HepG2 (cell line): ENCODE measurements at regions not wholly inside any gene's neighbourhood (a gene's known extent, or its start where the extent isn't known, plus 50 kb on each side); places are given as distances from the start of the nearest gene placed in this dataset.

Experiments used
- NR2F6 ChIP-seq, 2 experiments: IDR thresholded peaks; 2 replicates each; pipeline ENCODE4 v1.6.1; 2016; ENCODE audit warnings: antibody characterized with exemption in 1 of 2, mild to moderate bottlenecking in 1 of 2
- TEAD2 ChIP-seq: sonication (generic); formaldehyde crosslinking; IDR thresholded peaks from 2 replicates; pipeline ENCODE4 v1.9.0; 2021; ENCODE audit warnings: missing genetic modification reagents
- ZNF350 ChIP-seq: sonication (generic); formaldehyde crosslinking; IDR thresholded peaks from 2 replicates; pipeline ENCODE4 v1.4.0; 2020; ENCODE audit warnings: mild to moderate bottlenecking, low read depth, missing genetic modification reagents, borderline replicate concordance
- ZNF431 ChIP-seq: sonication (generic); formaldehyde crosslinking; IDR thresholded peaks from 2 replicates; pipeline ENCODE4 v1.9.0; 2022; ENCODE audit warnings: missing genetic modification reagents, low read depth, mild to moderate bottlenecking, borderline replicate concordance
- ZNF44 ChIP-seq: sonication (generic); formaldehyde crosslinking; IDR thresholded peaks from 2 replicates; pipeline ENCODE4 v1.5.1; 2020; ENCODE audit warnings: mild to moderate bottlenecking, missing genetic modification reagents
- ZNF790 ChIP-seq: sonication (generic); formaldehyde crosslinking; IDR thresholded peaks from 2 replicates; pipeline ENCODE4 v1.8.0; 2022; ENCODE audit warnings: missing genetic modification reagents, mild to moderate bottlenecking, borderline replicate concordance
- TF ChIP-seq, protein P1 (sequence below): sonication (generic); formaldehyde crosslinking; IDR thresholded peaks from 2 replicates; pipeline ENCODE4 v1.5.0; 2020; ENCODE audit warnings: mild to moderate bottlenecking, missing genetic modification reagents, borderline replicate concordance
- TF ChIP-seq, protein P2 (sequence below): sonication (generic); formaldehyde crosslinking; IDR thresholded peaks from 2 replicates; pipeline ENCODE4 v1.8.1; 2023; ENCODE audit warnings: missing genetic modification reagents, inconsistent platforms, borderline replicate concordance
- TF ChIP-seq, protein P3 (sequence below), 2 experiments: fragments of 450-650 bp in 1 of 2; sonication (generic) in 1 of 2; formaldehyde crosslinking; IDR thresholded peaks; 2 replicates each; pipeline versions ENCODE4 v1.5.0 to v1.8.0; 2020 to 2022; ENCODE audit warnings: mild to moderate bottlenecking in 1 of 2, missing genetic modification reagents in 1 of 2

DNA sequence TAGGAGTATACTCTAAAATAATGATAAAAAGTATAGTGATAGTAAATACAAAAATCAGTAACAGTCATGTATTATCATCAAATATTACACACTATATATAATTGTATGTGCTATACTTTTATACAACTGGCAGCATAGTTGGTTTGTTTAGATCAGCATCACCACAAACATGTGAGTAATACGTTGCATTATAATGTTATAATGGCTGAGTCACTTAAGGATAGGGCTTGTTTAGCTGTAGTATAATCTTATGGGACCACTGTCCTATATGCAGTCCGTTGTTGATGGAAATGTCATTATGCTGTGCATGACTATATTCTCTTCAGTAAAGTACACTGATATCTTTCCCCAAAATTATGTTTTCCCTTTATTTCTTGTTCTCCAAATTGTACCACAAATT, 92.8 kb downstream of the LYPLAL1 start (continued):
- TF ChIP-seq, protein P1, sequence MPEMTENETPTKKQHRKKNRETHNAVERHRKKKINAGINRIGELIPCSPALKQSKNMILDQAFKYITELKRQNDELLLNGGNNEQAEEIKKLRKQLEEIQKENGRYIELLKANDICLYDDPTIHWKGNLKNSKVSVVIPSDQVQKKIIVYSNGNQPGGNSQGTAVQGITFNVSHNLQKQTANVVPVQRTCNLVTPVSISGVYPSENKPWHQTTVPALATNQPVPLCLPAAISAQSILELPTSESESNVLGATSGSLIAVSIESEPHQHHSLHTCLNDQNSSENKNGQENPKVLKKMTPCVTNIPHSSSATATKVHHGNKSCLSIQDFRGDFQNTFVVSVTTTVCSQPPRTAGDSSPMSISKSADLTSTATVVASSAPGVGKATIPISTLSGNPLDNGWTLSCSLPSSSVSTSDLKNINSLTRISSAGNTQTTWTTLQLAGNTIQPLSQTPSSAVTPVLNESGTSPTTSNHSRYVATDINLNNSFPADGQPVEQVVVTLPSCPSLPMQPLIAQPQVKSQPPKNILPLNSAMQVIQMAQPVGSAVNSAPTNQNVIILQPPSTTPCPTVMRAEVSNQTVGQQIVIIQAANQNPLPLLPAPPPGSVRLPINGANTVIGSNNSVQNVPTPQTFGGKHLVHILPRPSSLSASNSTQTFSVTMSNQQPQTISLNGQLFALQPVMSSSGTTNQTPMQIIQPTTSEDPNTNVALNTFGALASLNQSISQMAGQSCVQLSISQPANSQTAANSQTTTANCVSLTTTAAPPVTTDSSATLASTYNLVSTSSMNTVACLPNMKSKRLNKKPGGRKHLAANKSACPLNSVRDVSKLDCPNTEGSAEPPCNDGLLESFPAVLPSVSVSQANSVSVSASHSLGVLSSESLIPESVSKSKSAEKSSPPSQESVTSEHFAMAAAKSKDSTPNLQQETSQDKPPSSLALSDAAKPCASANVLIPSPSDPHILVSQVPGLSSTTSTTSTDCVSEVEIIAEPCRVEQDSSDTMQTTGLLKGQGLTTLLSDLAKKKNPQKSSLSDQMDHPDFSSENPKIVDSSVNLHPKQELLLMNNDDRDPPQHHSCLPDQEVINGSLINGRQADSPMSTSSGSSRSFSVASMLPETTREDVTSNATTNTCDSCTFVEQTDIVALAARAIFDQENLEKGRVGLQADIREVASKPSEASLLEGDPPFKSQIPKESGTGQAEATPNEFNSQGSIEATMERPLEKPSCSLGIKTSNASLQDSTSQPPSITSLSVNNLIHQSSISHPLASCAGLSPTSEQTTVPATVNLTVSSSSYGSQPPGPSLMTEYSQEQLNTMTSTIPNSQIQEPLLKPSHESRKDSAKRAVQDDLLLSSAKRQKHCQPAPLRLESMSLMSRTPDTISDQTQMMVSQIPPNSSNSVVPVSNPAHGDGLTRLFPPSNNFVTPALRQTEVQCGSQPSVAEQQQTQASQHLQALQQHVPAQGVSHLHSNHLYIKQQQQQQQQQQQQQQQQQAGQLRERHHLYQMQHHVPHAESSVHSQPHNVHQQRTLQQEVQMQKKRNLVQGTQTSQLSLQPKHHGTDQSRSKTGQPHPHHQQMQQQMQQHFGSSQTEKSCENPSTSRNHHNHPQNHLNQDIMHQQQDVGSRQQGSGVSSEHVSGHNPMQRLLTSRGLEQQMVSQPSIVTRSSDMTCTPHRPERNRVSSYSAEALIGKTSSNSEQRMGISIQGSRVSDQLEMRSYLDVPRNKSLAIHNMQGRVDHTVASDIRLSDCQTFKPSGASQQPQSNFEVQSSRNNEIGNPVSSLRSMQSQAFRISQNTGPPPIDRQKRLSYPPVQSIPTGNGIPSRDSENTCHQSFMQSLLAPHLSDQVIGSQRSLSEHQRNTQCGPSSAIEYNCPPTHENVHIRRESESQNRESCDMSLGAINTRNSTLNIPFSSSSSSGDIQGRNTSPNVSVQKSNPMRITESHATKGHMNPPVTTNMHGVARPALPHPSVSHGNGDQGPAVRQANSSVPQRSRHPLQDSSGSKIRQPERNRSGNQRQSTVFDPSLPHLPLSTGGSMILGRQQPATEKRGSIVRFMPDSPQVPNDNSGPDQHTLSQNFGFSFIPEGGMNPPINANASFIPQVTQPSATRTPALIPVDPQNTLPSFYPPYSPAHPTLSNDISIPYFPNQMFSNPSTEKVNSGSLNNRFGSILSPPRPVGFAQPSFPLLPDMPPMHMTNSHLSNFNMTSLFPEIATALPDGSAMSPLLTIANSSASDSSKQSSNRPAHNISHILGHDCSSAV (CRISPR knock-in tag): no peak
- TF ChIP-seq, protein P2, sequence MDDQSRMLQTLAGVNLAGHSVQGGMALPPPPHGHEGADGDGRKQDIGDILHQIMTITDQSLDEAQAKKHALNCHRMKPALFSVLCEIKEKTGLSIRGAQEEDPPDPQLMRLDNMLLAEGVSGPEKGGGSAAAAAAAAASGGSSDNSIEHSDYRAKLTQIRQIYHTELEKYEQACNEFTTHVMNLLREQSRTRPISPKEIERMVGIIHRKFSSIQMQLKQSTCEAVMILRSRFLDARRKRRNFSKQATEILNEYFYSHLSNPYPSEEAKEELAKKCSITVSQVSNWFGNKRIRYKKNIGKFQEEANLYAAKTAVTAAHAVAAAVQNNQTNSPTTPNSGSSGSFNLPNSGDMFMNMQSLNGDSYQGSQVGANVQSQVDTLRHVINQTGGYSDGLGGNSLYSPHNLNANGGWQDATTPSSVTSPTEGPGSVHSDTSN (CRISPR knock-in tag): no peak
- no peak for TF ChIP-seq ZNF44
- no peak for TF ChIP-seq ZNF350 (CRISPR knock-in tag)
- no peak for TF ChIP-seq NR2F6 (IDR thresholded peaks at IDR 0.05)
- TF ChIP-seq NR2F6 (CRISPR knock-in tag; IDR thresholded peaks at IDR 0.05): no peak
- no peak for TF ChIP-seq TEAD2 (CRISPR knock-in tag)
- no peak for TF ChIP-seq ZNF431 (CRISPR knock-in tag)
- TF ChIP-seq, protein P3, sequence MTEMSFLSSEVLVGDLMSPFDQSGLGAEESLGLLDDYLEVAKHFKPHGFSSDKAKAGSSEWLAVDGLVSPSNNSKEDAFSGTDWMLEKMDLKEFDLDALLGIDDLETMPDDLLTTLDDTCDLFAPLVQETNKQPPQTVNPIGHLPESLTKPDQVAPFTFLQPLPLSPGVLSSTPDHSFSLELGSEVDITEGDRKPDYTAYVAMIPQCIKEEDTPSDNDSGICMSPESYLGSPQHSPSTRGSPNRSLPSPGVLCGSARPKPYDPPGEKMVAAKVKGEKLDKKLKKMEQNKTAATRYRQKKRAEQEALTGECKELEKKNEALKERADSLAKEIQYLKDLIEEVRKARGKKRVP (CRISPR knock-in tag; IDR thresholded peaks at IDR 0.05): no peak
- TF ChIP-seq ZNF790 (CRISPR knock-in tag): no peak
